ENCODE measurements at regions not wholly inside any gene's neighbourhood (a gene's known extent, or its start where the extent isn't known, plus 50 kb on each side); places are given as distances from the start of the nearest gene placed in this dataset.

DNA sequence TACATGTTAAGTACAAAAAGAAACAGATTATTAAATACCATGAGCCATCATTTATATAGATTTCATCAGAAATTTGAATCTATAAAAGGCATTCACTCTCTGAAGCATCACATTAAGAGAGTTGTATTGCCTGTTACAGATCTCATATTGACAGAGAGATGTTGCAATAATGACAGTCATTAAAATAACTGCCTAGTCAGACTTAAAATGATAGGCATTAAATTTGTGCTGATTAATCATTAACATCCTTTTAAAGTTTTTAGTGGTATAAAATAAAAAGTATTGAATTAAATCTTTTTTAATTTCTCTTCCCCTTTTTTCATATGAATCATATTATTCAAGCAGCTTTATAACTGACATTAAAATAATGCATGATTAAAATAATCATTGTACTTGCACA is 404.9 kb upstream of the FAM174A start:
- TF ChIP-seq ATF1 (CRISPR knock-in tag; IDR thresholded peaks at IDR 0.05) (no peak), NR2C2 (CRISPR knock-in tag; IDR thresholded peaks at IDR 0.05) (no peak), ZNF121 (CRISPR knock-in tag; IDR thresholded peaks at IDR 0.05) (no peak), CTCF (IDR thresholded peaks at IDR 0.05) (no peak)

All from WTC11 (cell line).